SK-N-SH treated with all-trans-retinoic acid at 6 μM for 48 hours (cell line): ENCODE measurements at regions not wholly inside any gene's neighbourhood (a gene's known extent, or its start where the extent isn't known, plus 50 kb on each side); places are given as distances from the start of the nearest gene placed in this dataset.

Experiments
- ARNTL ChIP-seq: fragments of 450-650 bp; formaldehyde crosslinking; IDR thresholded peaks from 2 replicates; pipeline ENCODE4 v1.5.0; 2020; ENCODE audit warnings: low read depth, mild to moderate bottlenecking, moderate library complexity, borderline replicate concordance
- PATZ1 ChIP-seq: fragments of 250-450 bp; sonication (Bioruptor Pico); IDR thresholded peaks from 2 replicates; pipeline ENCODE4 v1.8.0; 2020; ENCODE audit warnings: mild to moderate bottlenecking, moderate library complexity, borderline replicate concordance
- SNAI2 ChIP-seq: fragments of 250-450 bp; sonication (Bioruptor Pico); IDR thresholded peaks from 2 replicates; pipeline ENCODE4 v1.5.0; 2020; ENCODE audit warnings: mild to moderate bottlenecking, moderate library complexity
- ZFP3 ChIP-seq: fragments of 250-450 bp; sonication (Bioruptor Pico); IDR thresholded peaks from 2 replicates; pipeline ENCODE4 v1.5.0; 2020; ENCODE audit warnings: mild to moderate bottlenecking, moderate library complexity
- ZNF565 ChIP-seq: fragments of 450-650 bp; formaldehyde crosslinking; conservative IDR thresholded peaks from 2 replicates; pipeline ENCODE4 v1.5.0; 2020; ENCODE audit warnings: low read depth, mild to moderate bottlenecking, moderate library complexity

- TF ChIP-seq PATZ1, result no peak
- no peak for TF ChIP-seq ARNTL (CRISPR knock-in tag)
- no peak for TF ChIP-seq ZNF565 (CRISPR knock-in tag)
- no peak for TF ChIP-seq SNAI2
- TF ChIP-seq ZFP3 (CRISPR knock-in tag), result no peak
These were observed 262.2 kb downstream of the GLRX3 start for GRCh38 chr10:130398090-130398994.
